ENCODE measurements at regions not wholly inside any gene's neighbourhood (a gene's known extent, or its start where the extent isn't known, plus 50 kb on each side); places are given as distances from the start of the nearest gene placed in this dataset.

- Histone ChIP-seq H3K27ac (ENCODE audit: low read depth, low read length) (no peak overlapping the region), H2AFZ (ENCODE audit: low read depth, low read length, poor library complexity, severe bottlenecking) (no peak overlapping the region), H3K4me2 (ENCODE audit: low read length) (no peak overlapping the region), H3K9me3 (ENCODE audit: control insufficient read depth in 1 of 2, insufficient read depth in 1 of 2, low read depth in 1 of 2, low read length in 2 of 2) (peaks cover 6 to 17% of the 10 kb centered on the region in 2 experiments; a peak in 2 of 4 replicates), H3K9ac (ENCODE audit: low read length) (no peak overlapping the region), H3K4me1 (ENCODE audit: control insufficient read depth in 1 of 2, insufficient read depth in 2 of 2, low read length in 2 of 2) (no peaks in the 10 kb centered on the region), H3K9me2 (ENCODE audit: insufficient read depth) (no peaks in the 10 kb centered on the region), H4K20me1 (ENCODE audit: insufficient read depth) (no peaks in the 10 kb centered on the region), H3K36me3 (ENCODE audit: control insufficient read depth in 1 of 2, insufficient read depth in 2 of 2, low read length in 2 of 2) (no peaks in the 10 kb centered on the region), H3K27me3 (ENCODE audit: insufficient read depth, low read length) (no peaks in the 10 kb centered on the region), H3K4me3 (replicated peaks in 1 of 2; ENCODE audit: low read depth in 1 of 2, low read length in 2 of 2) (no peak overlapping the region), H3K79me2 (ENCODE audit: insufficient read depth, low read length) (no peaks in the 10 kb centered on the region)
- no TSS peak for BruUV-seq (replicated peaks)
- POLR2A ChIA-PET: no interaction called here
- CTCF ChIA-PET: no interaction called here
- TF ChIP-seq YY1 (IDR thresholded peaks at IDR 0.05; ENCODE audit: extremely low read depth, insufficient replicate concordance, low read depth, low read length) (no peak), TCF7L2 (IDR thresholded peaks at IDR 0.05; ENCODE audit: borderline replicate concordance, extremely low read depth, insufficient read depth, insufficient read length) (no peak), ZNF274 (IDR thresholded peaks at IDR 0.05; ENCODE audit: low read depth, low read length) (no peak), ZFX (IDR thresholded peaks at IDR 0.05) (no peak), ELF1 (IDR thresholded peaks at IDR 0.05; ENCODE audit: borderline replicate concordance, low read depth) (no peak), EZH2 (IDR thresholded peaks at IDR 0.05) (no peak), RAD21 (IDR thresholded peaks at IDR 0.05; ENCODE audit: low read depth) (no peak), SRF (IDR thresholded peaks at IDR 0.05; ENCODE audit: low read depth) (no peak), MAX (IDR thresholded peaks at IDR 0.05) (no peak), REST (IDR thresholded peaks at IDR 0.05; ENCODE audit: low read depth) (no peak), FOSL1 (IDR thresholded peaks at IDR 0.05; ENCODE audit: low read depth) (no peak), EZH2phosphoT487 (IDR thresholded peaks at IDR 0.05; ENCODE audit: borderline replicate concordance) (no peak), SP1 (IDR thresholded peaks at IDR 0.05; ENCODE audit: low read depth) (no peak), EGR1 (IDR thresholded peaks at IDR 0.05; ENCODE audit: low read depth) (no peak), POLR2AphosphoS5 (IDR thresholded peaks at IDR 0.05; ENCODE audit: low read depth, low read length) (no peak)
- ATAC-seq (no peak), DNase-seq (ENCODE audit: low read depth, low spot score) (no peak)
- intact Hi-C loops (cut with micrococcal nuclease): no loop called here
- RAD21 ChIA-PET (ENCODE audit: low non-redundant PET in 1 of 2, low total read pairs in 2 of 2, uncharacterized antibody in 2 of 2, unreplicated experiment in 2 of 2): no interaction called here
Measured at GRCh38 chr13:37406031-37406430, 192.5 kb downstream of the POSTN start.

Data from HCT116 (cell line).